Neural cell (in vitro differentiated cells): ENCODE measurements at regions not wholly inside any gene's neighbourhood (a gene's known extent, or its start where the extent isn't known, plus 50 kb on each side); places are given as distances from the start of the nearest gene placed in this dataset.

Source experiments
- RAD21 ChIP-seq: fragments of 450-650 bp; conservative IDR thresholded peaks from 2 replicates; pipeline ENCODE4 v1.6.1; 2014; ENCODE audit warnings: antibody characterized with exemption, mild to moderate bottlenecking, moderate library complexity
- SMC3 ChIP-seq: fragments of 450-650 bp; conservative IDR thresholded peaks from 2 replicates; pipeline ENCODE4 v1.6.1; 2014; ENCODE audit warnings: antibody characterized with exemption, mild to moderate bottlenecking, moderate library complexity; ENCODE audit not compliant: poor library complexity
- TF ChIP-seq, protein P1 (sequence below): fragments of 450-650 bp; IDR thresholded peaks from 2 replicates; pipeline ENCODE4 v1.5.1; 2014; ENCODE audit warnings: antibody characterized with exemption, mild to moderate bottlenecking, moderate library complexity; ENCODE audit not compliant: poor library complexity, severe bottlenecking

DNA sequence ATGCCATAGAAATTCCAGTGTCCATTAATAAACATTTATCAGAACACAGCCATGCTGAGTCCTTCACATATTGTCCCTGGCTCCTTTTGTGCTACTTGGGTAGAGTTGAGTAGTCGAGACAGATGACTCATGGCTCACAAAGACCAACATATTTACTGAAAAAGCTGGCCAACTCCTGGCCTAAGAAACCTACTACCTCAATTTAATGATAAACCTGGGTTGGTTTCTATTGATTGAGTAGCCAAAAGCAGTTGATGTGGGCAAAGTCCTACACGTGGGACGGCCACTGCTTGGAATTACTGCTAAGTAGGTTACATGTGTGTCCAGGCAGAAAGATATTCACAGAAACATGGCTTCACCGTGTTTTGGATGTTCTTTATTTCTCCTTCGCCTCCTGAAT lies 402.2 kb downstream of the NR2F2 start:
- TF ChIP-seq, protein P1, sequence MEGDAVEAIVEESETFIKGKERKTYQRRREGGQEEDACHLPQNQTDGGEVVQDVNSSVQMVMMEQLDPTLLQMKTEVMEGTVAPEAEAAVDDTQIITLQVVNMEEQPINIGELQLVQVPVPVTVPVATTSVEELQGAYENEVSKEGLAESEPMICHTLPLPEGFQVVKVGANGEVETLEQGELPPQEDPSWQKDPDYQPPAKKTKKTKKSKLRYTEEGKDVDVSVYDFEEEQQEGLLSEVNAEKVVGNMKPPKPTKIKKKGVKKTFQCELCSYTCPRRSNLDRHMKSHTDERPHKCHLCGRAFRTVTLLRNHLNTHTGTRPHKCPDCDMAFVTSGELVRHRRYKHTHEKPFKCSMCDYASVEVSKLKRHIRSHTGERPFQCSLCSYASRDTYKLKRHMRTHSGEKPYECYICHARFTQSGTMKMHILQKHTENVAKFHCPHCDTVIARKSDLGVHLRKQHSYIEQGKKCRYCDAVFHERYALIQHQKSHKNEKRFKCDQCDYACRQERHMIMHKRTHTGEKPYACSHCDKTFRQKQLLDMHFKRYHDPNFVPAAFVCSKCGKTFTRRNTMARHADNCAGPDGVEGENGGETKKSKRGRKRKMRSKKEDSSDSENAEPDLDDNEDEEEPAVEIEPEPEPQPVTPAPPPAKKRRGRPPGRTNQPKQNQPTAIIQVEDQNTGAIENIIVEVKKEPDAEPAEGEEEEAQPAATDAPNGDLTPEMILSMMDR = no peak
- TF ChIP-seq SMC3 = no peak
- TF ChIP-seq RAD21 = no peak
